ENCODE measurements at regions not wholly inside any gene's neighbourhood (a gene's known extent, or its start where the extent isn't known, plus 50 kb on each side); places are given as distances from the start of the nearest gene placed in this dataset.
A peak's percentile ranks its signal among the peaks of the same experiment; 100 is the strongest.

- no peak for TF ChIP-seq CTCF (IDR thresholded peaks at IDR 0.05)
- FAIRE-seq (no peak), DNase-seq (no peak), ATAC-seq (no peak)
- H3K9me3 ChIP-seq, result no peaks in the 10 kb centered on the region
- H3K36me3 ChIP-seq, result no peaks in the 10 kb centered on the region
- intact Hi-C loops (cut with DNase I), result no loop called here
- no peaks in the 10 kb centered on the region for H3K27me3 ChIP-seq
- no peak overlapping the region for H3K27ac ChIP-seq
- no peak overlapping the region for H3K4me3 ChIP-seq
- H3K4me1 ChIP-seq, result no peaks in the 10 kb centered on the region
Observed at GRCh38 chr2:150351922-150352321, 135.5 kb downstream of the RND3 start.

GRCh38 chr2:150350500-150350899, 137.0 kb downstream of the RND3 start:
- 64 to 75% methylated on average over 4 of the region's 4 CpGs for WGBS, 2 donors
- no peak for TF ChIP-seq CTCF (IDR thresholded peaks at IDR 0.05)
- FAIRE-seq (no peak), DNase-seq (no peak), ATAC-seq (no peak)
- H3K36me3 ChIP-seq, result no peaks in the 10 kb centered on the region
- no peak overlapping the region for H3K27ac ChIP-seq
- no peak overlapping the region for H3K4me3 ChIP-seq
- no peaks in the 10 kb centered on the region for H3K9me3 ChIP-seq
- no peaks in the 10 kb centered on the region for H3K4me1 ChIP-seq
- intact Hi-C loops (cut with DNase I), result no loop called here
- H3K27me3 ChIP-seq, result no peaks in the 10 kb centered on the region

GRCh38 chr2:150346806-150347205, 140.7 kb downstream of the RND3 start:
- no peaks in the 10 kb centered on the region for H3K27me3 ChIP-seq
- no peak overlapping the region for H3K27ac ChIP-seq
- FAIRE-seq, result no peak
- WGBS, 2 donors, result 83 to 93% methylated on average over 4 of the region's 4 CpGs
- no peak for ATAC-seq
- H3K9me3 ChIP-seq, result no peaks in the 10 kb centered on the region
- no peaks in the 10 kb centered on the region for H3K36me3 ChIP-seq
- no peak overlapping the region for H3K4me3 ChIP-seq
- DNase-seq, result no peak
- intact Hi-C loops (cut with DNase I), result no loop called here
- H3K4me1 ChIP-seq, result no peaks in the 10 kb centered on the region
- TF ChIP-seq CTCF (IDR thresholded peaks at IDR 0.05), result no peak

GRCh38 chr2:150341982-150342680, 145.3 kb downstream of the RND3 start:
- ATAC-seq, result no peak
- no peaks in the 10 kb centered on the region for H3K36me3 ChIP-seq
- DNase-seq, result no peak
- intact Hi-C loops (cut with DNase I), result no loop called here
- H3K27me3 ChIP-seq, result no peaks in the 10 kb centered on the region
- H3K4me1 ChIP-seq, result no peaks in the 10 kb centered on the region
- TF ChIP-seq CTCF (IDR thresholded peaks at IDR 0.05), result no peak
- no peak for FAIRE-seq
- H3K4me3 ChIP-seq, result no peak overlapping the region
- H3K27ac ChIP-seq, result no peak overlapping the region
- H3K9me3 ChIP-seq, result no peaks in the 10 kb centered on the region
- WGBS, 2 donors, result 68 to 74% methylated on average over 4 of the region's 4 CpGs

- Histone ChIP-seq H3K4me3 (no peak overlapping the region), H3K36me3 (no peaks in the 10 kb centered on the region), H3K9me3 (no peaks in the 10 kb centered on the region), H3K27me3 (no peaks in the 10 kb centered on the region), H3K4me1 (no peaks in the 10 kb centered on the region), H3K27ac (no peak overlapping the region)
- 43 to 47% methylated on average over 3 of the region's 3 CpGs for WGBS, 2 donors
- ATAC-seq (peak in 2 of 4 donors; percentile 49 to 50), FAIRE-seq (no peak), DNase-seq (no peak)
- no peak for TF ChIP-seq CTCF (IDR thresholded peaks at IDR 0.05)
- intact Hi-C loops (cut with DNase I), result no loop called here
Observed at GRCh38 chr2:150339951-150340350, 147.5 kb downstream of the RND3 start.
